ENCODE measurements at regions not wholly inside any gene's neighbourhood (a gene's known extent, or its start where the extent isn't known, plus 50 kb on each side); places are given as distances from the start of the nearest gene placed in this dataset.

DNA sequence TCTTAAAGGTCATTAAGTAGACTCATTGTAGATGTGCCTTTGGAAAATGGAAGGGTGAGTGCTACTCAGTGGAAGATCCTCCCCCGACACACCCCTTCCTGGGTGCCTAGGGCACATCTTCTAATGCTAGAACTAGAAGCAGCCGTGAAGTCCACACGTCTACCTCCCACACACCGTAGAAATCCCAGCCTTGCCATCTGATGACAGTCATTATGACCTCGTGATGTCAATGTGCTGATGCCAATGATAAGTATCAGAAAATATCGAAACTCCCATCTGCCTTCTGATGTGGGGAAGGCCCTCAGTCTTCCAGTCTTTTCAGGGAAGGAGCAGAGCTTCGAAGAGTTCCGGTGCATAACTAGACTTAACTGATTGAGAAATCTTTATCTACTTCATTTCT lies 282.1 kb upstream of the ROPN1 start:
- TF ChIP-seq, protein P1, sequence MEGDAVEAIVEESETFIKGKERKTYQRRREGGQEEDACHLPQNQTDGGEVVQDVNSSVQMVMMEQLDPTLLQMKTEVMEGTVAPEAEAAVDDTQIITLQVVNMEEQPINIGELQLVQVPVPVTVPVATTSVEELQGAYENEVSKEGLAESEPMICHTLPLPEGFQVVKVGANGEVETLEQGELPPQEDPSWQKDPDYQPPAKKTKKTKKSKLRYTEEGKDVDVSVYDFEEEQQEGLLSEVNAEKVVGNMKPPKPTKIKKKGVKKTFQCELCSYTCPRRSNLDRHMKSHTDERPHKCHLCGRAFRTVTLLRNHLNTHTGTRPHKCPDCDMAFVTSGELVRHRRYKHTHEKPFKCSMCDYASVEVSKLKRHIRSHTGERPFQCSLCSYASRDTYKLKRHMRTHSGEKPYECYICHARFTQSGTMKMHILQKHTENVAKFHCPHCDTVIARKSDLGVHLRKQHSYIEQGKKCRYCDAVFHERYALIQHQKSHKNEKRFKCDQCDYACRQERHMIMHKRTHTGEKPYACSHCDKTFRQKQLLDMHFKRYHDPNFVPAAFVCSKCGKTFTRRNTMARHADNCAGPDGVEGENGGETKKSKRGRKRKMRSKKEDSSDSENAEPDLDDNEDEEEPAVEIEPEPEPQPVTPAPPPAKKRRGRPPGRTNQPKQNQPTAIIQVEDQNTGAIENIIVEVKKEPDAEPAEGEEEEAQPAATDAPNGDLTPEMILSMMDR (IDR thresholded peaks at IDR 0.05): no peak
- no peak for TF ChIP-seq POLR2A (IDR thresholded peaks at IDR 0.05)

All from thyroid gland (tissue), 4 donors.